GM12891 (cell line): ENCODE measurements at regions not wholly inside any gene's neighbourhood (a gene's known extent, or its start where the extent isn't known, plus 50 kb on each side); places are given as distances from the start of the nearest gene placed in this dataset.

Experiments
- DNase-seq: peaks from one replicate; pipeline ENCODE4 v3.0.0; 2011; ENCODE audit warnings: low spot score; ENCODE audit not compliant: insufficient read length
- FAIRE-seq: peaks from 2 replicates; lab custom pipeline; 2011; peaks lifted over from hg19 to GRCh38; lab: Jason Lieb, UNC
- PAX5 ChIP-seq: IDR thresholded peaks from 2 replicates; pipeline ENCODE4 v1.6.1; 2011; ENCODE audit warnings: low read length, moderate library complexity, mild to moderate bottlenecking; ENCODE audit not compliant: insufficient read depth, severe bottlenecking
- POLR2A ChIP-seq: IDR thresholded peaks from 2 replicates; pipeline ENCODE4 v1.6.1; 2011; ENCODE audit warnings: low read depth, low read length, control low read depth
- POLR2AphosphoS5 ChIP-seq: IDR thresholded peaks from 2 replicates; pipeline ENCODE4 v1.6.1; 2011; ENCODE audit warnings: low read depth, low read length, control low read depth
- POU2F2 ChIP-seq: IDR thresholded peaks from 2 replicates; pipeline ENCODE4 v1.6.1; 2011; ENCODE audit warnings: low read depth, mild to moderate bottlenecking, control low read depth, low read length, moderate library complexity
- SPI1 ChIP-seq: IDR thresholded peaks from 2 replicates; pipeline ENCODE4 v1.6.1; 2011; ENCODE audit warnings: low read depth, low read length, control low read depth
- TAF1 ChIP-seq: IDR thresholded peaks from 2 replicates; pipeline ENCODE4 v1.6.1; 2011; ENCODE audit warnings: low read depth, low read length, control low read depth

DNA sequence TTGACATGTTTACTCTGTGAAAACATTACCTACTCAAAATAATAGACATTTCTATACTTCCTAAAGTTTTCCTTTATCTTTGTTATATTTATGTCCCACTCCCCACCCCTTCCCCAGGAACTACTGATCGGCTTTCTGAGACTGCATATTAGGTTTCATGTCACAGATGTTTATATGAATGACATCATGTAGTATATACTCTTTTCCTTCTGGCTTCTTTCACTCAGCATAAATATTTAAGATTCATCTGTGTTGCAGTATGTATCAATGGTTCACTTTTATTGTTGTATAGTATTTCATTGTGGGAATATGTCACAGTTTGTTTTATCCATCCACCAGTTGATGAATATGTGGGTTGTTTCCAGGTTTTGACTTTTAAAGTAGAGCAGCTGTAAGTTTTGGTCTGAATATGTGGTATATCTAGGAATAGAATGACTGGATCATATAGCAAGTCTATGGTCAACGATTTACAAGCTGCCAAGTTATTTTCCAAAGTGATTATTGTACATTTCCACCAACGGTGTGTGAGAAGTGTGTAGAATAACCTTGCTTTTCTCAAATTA lies 73.8 kb upstream of the CAV2 start:
- DNase-seq (no peak), FAIRE-seq (no peak)
- TF ChIP-seq PAX5 (no peak), POU2F2 (no peak), SPI1 (no peak), POLR2A (no peak), TAF1 (no peak), POLR2AphosphoS5 (no peak)

DNA sequence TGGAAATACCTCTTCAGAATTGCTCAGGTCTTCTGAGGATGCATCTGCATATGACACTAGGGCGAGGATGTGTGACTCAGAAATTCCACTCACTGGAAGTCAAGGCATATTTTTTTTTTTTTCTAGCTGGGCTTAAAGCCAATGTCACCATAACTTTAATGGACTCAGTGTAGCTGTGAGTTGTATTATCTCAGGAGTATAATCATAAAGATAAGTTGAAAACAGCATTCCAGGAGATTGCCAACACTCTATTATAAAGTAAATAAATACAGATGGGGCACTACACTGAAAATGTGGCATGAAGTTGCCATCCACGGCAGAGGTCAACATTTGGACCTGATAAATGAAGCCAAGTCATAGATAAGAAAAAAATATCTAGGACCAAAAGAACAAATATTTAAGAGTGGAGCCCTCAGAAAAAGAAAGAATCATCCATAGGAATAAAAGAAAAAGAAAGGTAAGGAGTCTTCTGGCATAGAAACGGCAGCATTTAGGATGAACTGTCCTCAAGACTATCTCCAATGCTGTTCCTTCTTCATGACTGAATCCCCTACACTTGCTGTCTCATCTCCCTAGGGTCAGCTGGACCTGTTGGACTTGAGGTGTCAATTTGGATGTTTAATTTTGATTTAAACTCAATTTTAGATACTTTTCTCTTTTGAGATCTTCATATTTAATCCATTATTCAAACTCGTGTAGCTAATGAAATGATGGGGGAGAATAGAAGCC lies 72.9 kb upstream of the CAV2 start:
- DNase-seq, result no peak
- TF ChIP-seq POLR2A (no peak), PAX5 (no peak), POLR2AphosphoS5 (no peak), SPI1 (no peak), TAF1 (no peak), POU2F2 (no peak)
- no peak for FAIRE-seq

DNA sequence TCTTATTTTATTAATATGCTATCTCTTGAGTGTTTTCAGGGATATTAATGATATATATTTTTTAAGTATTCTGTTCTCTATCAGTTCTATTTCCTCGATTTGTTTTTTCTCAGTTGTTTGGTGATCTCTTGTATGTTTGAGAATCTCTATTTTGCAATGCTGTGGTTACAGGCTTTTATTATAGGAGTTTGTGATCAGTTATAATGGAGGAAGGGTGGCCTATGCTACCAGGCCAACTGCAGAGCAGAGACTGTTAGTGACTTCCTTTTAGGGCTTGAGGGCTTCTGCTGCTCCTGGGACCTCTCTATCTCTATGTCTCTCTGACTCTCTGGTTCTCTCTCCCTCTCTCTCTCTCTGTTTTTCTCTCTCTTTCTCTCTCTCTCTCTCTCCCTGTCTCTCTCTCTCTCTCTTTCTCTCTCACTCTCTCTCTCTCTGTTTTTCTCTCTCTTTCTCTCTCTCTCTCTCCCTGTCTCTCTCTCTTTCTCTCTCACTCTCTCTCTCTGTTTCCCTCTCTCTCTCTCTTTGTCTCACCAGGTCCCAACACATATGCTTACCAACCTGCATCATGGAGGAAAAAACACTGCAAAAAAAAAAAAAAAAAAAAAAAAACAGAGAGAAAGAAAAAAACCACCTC lies 69.4 kb upstream of the CAV2 start:
- TF ChIP-seq PAX5 (no peak), POLR2A (no peak), SPI1 (no peak), POLR2AphosphoS5 (no peak), TAF1 (no peak), POU2F2 (no peak)
- FAIRE-seq (no peak), DNase-seq (no peak)

DNA sequence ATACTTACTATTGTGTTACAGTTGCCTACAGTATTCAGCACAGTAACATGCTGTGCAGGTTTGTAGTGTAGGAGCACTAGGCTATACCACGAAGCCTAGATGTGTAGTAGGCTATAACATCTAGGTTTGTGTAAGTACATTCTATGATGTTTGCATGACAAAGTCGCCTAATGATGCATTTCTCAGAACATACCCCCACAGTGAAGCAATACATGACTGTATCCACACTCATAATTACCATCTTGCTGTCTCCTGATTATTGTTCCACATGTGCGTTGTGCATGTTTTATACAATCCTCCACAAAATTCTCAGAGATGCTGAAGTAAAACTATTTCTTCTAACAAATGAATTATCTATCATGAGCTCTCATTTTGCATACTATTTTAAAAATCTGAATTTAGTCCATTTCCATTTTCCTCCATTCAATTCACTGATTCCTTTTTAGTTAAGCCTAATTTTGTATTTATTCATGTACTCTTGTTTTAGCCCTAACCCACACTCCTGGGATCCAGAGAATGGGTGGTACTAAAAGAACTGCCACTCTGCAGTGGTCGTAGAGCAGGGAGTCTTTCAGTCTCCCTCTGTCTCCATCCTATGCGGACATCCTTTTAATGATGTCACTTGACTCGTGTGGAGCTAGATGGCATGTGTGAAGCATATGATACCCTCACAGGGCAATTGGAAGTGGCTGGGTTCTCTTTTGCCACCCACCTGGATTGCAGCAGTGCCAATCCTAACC lies 67.6 kb upstream of the CAV2 start:
- DNase-seq (no peak), FAIRE-seq (peak; percentile 5)
- no peak for TF ChIP-seq POLR2AphosphoS5
- TF ChIP-seq POU2F2, result no peak

DNA sequence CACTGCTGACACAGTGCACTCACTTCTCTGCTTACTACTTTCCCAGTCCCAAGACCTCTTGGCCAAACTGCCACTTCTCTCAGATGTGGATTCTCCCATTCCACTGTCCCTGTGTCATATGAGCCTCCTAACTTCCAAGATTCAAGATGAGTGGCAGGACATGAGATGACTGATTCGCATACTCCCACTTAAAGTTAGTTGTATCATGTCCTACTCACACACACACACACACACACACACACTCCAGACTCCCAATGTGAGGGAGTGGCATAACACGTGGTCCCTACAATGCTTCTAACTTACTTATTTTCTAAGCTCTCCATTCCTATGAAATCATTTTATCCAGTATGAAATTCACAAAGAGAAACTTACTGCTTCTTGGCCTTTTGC lies 67.0 kb upstream of the CAV2 start:
- FAIRE-seq (no peak), DNase-seq (no peak)
- TF ChIP-seq POLR2AphosphoS5 (no peak), SPI1 (no peak), PAX5 (no peak), POLR2A (no peak), POU2F2 (no peak)

DNA sequence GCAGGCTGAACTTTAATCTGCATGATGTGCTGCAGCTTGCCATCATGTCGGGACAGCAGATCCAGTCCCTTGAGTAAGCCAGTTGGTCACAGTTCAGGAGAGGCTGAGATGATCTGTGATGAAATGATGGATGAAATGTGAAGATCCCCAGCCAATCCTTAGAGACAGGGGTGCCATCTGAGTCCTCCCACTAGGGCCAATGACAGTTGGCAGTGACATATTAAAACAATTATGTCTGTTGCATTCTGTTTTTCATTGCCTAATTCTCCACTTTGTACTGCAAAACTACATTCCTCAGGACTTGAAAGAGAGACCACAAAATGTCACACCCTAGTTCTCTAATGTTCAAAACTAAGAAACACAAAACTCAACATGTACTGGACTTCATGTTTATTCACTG lies 66.3 kb upstream of the CAV2 start:
- FAIRE-seq (no peak), DNase-seq (no peak)
- TF ChIP-seq TAF1 (no peak), PAX5 (no peak), POU2F2 (no peak), POLR2AphosphoS5 (no peak), POLR2A (no peak), SPI1 (no peak)

DNA sequence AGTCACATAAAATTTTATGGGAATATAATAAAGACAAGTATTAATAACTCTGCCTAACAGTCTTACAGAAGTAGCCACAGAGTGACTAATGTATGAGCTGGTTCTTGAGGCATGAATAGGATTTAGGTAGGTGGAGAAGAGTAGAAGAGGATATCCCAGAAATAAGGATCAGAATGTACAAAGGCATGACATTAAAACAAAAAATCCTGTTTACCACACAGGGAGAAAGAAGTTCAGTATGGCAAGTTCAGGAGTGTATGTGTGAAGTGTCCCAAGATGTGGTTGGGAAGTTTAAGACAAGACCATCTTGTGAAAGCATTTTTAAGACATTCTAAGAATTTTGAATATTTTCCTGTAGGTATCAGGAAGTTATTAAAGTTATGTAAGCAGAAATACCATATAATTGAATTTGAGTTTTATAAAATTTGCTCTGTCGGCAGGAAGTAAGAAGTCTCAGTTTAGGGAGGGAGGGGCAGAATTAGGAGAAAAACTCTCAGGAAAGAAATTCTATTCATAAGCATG lies 64.7 kb upstream of the CAV2 start:
- no peak for FAIRE-seq
- TF ChIP-seq SPI1 (no peak), TAF1 (no peak), PAX5 (no peak), POU2F2 (no peak), POLR2A (no peak), POLR2AphosphoS5 (no peak)
- DNase-seq, result no peak

DNA sequence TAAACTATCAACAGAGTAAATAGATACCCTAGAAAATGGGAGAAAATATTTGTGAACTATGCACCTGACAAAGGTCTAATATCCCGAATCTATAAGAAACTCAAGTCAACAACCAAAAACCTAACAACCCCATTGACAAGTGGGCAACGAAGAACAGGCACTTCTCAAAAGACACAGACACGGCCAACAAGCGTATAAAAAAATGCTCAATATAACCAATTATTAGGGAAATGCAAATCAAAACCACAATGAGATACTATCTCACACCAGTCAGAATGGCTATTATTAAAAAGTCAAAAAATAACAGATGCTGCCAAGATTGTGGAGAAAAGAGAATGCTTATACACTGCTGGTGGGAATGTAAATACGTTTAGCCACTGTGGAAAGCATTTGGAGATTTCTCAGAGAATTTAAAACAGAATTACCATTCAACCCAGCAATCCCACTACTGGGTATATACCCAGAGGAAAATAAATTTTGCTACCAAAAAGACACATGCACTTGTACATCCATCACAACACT lies 63.2 kb upstream of the CAV2 start:
- FAIRE-seq (no peak), DNase-seq (no peak)
- TF ChIP-seq SPI1 (no peak), POLR2A (no peak), TAF1 (no peak), PAX5 (no peak), POU2F2 (no peak)

DNA sequence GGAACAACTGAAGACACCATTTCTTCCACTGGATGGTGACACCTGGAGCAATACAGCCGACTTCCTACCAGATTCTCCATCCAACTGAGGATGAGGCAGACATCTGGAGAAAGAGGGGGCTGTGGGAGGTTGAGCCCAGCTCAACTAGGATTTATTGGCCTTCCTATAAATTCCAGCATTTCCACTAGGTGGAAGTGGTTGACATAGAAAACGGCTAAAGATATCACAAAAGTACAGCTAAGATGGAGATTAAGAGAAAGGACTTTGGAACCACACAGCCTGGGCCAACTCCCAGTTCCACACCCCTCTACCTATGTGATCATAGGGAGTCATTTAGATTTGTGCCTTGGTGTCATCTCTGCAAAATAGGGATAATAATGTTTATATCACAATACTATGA lies 61.3 kb upstream of the CAV2 start:
- no peak for DNase-seq
- FAIRE-seq, result no peak
- TF ChIP-seq POU2F2, result no peak
- no peak for TF ChIP-seq POLR2A
- no peak for TF ChIP-seq PAX5
- no peak for TF ChIP-seq TAF1
- no peak for TF ChIP-seq SPI1
- no peak for TF ChIP-seq POLR2AphosphoS5
